Dermis microvascular lymphatic vessel endothelial cell (primary cell): ENCODE measurements at regions not wholly inside any gene's neighbourhood (a gene's known extent, or its start where the extent isn't known, plus 50 kb on each side); places are given as distances from the start of the nearest gene placed in this dataset.
"Not testable (repeated sequence)": the region's sequence is repeated elsewhere in the genome, so short reads cannot be mapped to it uniquely, and the experiment has no call there.

Experiments
- DNase-seq, 2 donors: peaks; one replicate each; pipeline versions ENCODE4 v3.0.0 to v3.0.0-alpha.2; 2010; ENCODE audit warnings: low read depth in 2 of 2

- DNase-seq, result no peak
Measured at GRCh38 chrX:3184176-3184930, 143.1 kb downstream of the ARSF start.

GRCh38 chrX:3181846-3182245 lies 140.6 kb downstream of the ARSF start:
- no peak for DNase-seq

GRCh38 chrX:3178329-3178728 lies 137.1 kb downstream of the ARSF start:
- no peak for DNase-seq

DNA sequence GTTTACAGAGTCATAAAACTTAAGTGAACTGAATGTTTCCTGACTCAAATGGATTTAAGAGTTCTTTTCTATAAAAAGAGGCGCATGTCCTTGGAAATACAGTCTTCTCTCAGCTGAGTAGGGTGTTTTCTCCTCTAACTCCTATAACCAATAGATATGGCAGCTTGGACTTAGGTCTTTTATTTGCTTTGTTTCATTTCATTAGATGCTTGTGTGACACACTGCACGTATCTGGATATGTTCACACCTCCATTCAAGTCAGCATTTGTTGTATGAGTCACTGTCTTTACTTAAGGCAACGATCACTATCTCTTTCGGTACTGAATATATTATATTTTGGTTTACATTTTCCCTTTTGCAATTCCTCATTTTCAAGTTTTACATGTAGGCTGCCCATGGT lies 136.6 kb downstream of the ARSF start:
- no peak for DNase-seq

- no peak for DNase-seq
Measured at GRCh38 chrX:3176439-3176820, 135.2 kb downstream of the ARSF start.

DNA sequence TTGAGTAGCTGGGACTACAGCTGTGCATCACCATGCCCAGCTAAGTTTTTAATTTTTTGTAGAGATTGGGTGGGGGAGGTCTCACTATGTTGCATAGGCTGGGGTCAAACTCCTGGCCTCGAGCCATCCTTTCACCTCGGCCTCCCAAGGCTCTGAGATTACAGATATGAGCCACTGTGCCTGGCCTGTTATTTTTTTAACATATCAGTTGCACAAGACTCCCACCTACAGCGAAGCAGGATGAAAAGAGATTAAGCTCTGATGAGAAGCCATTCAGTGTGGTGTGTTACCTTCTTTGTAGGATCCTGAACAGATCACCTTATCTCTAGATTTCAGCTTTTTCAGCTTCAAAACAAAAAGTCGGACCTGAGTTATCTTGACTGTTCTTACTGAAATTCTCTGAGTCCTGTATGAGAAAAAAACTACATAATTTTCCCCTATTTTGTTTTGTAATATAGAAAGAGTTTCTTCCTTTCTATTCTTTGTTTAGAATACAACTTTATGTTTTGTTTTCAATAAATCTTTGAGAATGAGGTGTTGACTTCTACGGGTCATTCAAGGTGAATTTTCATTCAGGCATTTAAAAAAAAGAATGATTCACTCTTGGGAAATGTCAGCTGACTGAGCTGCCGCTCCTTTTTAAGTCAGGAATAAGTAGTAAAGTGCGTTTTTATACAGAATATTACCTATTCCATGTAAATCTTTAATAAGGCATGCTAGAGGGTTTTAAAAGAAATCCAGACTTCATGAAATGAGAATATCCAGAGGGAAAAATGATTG lies 134.6 kb downstream of the ARSF start:
- no peak for DNase-seq

DNA sequence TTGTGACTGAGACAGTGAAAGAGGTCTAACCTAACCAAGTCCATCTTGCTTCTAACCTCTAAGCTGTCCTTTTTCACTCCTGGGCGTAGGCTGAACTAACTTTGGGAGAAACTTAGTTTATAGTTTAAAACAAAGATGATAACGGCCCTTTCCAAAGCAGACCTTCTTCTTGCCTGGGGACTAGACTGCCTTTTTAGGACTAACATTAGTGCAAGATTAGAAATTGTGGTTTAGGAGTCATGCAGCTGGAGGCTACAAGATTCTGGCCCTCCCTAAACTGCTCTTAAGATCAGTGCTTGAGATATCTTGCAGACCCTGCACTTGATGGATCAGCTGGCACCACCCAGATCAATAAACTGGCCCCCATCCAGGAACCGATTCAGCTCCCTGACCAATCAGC lies 130.9 kb downstream of the ARSF start:
- not testable (repeated sequence) for DNase-seq

- DNase-seq, result no peak
Measured at GRCh38 chrX:3169421-3169820, 128.2 kb downstream of the ARSF start.

GRCh38 chrX:3167771-3168170 lies 126.5 kb downstream of the ARSF start:
- DNase-seq, result no peak

- DNase-seq, result no peak
Measured at GRCh38 chrX:3166670-3167455, 125.6 kb downstream of the ARSF start.

DNA sequence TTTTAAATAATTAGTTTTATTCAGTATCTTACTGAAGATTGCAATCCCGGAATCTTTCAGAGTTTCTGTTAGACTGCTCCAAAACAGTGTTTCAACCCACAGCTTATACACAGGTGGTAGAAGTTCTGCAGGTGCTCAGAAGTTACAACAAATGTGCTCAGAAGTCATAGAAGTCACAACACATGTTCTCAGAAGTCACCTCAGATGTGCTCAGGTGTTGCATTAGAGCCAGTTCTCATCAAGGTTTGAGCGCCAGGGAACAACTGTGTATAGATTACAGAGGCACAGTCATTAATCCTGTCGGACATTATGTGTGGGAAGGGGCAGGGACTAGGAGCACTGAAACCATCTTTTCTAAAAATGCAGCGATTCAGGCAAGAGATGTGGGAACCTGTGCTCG lies 124.5 kb downstream of the ARSF start:
- no peak for DNase-seq
